Lower leg skin (tissue), 3 donors: ENCODE measurements at regions not wholly inside any gene's neighbourhood (a gene's known extent, or its start where the extent isn't known, plus 50 kb on each side); places are given as distances from the start of the nearest gene placed in this dataset.

ENCODE experiments used
- POLR2A ChIP-seq, 2 donors: fragments of 450-650 bp; IDR thresholded peaks; one replicate each; pipeline ENCODE4 v1.6.1; 2016 to 2017; ENCODE audit warnings: antibody characterized with exemption in 2 of 2, mild to moderate bottlenecking in 1 of 2, moderate library complexity in 1 of 2
- TF ChIP-seq, protein P1 (sequence below), 3 donors: fragments of 450-650 bp; IDR thresholded peaks; one replicate each; pipeline ENCODE4 v1.5.1; 2016; ENCODE audit warnings: antibody characterized with exemption in 3 of 3, mild to moderate bottlenecking in 3 of 3, moderate library complexity in 2 of 3

DNA sequence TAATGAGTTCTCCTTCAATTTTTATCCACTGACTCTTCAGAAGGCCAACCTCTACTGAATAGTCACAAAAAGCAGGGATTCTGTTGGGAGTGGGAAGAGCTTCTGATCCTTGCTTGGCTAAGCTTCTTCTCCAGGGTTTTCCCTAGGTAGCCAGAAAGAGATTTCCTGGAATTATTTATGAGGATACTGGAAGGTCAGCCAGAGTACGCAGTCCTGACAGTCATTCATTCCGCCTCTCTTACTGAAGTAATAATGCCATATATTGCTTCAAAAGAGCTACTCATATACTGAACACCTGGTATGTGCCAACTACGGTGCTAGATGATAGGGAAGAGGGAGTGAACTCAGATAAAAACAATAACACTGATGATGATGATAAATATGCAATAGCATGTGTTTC, 116.1 kb downstream of the CCDC34 start:
- TF ChIP-seq, protein P1, sequence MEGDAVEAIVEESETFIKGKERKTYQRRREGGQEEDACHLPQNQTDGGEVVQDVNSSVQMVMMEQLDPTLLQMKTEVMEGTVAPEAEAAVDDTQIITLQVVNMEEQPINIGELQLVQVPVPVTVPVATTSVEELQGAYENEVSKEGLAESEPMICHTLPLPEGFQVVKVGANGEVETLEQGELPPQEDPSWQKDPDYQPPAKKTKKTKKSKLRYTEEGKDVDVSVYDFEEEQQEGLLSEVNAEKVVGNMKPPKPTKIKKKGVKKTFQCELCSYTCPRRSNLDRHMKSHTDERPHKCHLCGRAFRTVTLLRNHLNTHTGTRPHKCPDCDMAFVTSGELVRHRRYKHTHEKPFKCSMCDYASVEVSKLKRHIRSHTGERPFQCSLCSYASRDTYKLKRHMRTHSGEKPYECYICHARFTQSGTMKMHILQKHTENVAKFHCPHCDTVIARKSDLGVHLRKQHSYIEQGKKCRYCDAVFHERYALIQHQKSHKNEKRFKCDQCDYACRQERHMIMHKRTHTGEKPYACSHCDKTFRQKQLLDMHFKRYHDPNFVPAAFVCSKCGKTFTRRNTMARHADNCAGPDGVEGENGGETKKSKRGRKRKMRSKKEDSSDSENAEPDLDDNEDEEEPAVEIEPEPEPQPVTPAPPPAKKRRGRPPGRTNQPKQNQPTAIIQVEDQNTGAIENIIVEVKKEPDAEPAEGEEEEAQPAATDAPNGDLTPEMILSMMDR (IDR thresholded peaks at IDR 0.05): no peak
- TF ChIP-seq POLR2A (IDR thresholded peaks at IDR 0.05): no peak
